Activated CD4-positive, CD25-positive, alpha-beta regulatory T cell treated with anti-CD3 and anti-CD28 coated beads, Interleukin-2, amount 50 U/mL, for 72 hours (primary cell): ENCODE measurements at regions not wholly inside any gene's neighbourhood (a gene's known extent, or its start where the extent isn't known, plus 50 kb on each side); places are given as distances from the start of the nearest gene placed in this dataset.
"Not testable (repeated sequence)": the region's sequence is repeated elsewhere in the genome, so short reads cannot be mapped to it uniquely, and the experiment has no call there.

Source experiments
- DNase-seq: peaks from one replicate; pipeline ENCODE4 v3.0.0; 2021

- DNase-seq = no peak
These were observed 167.2 kb downstream of the NDFIP2 start for GRCh38 chr13:79648191-79648590.

DNA sequence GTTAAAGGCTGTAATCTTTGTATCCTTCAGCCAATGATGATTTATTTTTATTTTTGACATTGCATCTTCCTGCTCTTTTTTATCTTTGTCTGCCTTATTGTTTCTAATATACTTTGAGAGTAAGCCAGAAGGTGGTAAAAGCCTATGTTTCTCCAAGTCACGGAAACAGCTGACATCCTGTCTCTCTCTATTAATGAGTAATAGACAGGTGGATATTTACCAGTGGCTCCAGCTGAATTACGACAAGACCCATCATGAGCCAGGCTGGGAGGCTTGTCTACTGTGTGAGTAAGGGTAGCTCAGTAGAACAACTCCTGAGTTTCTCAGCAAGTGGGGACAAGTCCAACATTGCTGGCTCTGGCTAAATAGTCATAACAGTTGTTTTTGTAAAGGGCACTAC is 166.6 kb downstream of the NDFIP2 start:
- no peak for DNase-seq

- no peak for DNase-seq
These were observed 165.9 kb downstream of the NDFIP2 start for GRCh38 chr13:79646880-79647279.

- no peak for DNase-seq
These were observed 164.6 kb downstream of the NDFIP2 start for GRCh38 chr13:79645569-79645968.

DNA sequence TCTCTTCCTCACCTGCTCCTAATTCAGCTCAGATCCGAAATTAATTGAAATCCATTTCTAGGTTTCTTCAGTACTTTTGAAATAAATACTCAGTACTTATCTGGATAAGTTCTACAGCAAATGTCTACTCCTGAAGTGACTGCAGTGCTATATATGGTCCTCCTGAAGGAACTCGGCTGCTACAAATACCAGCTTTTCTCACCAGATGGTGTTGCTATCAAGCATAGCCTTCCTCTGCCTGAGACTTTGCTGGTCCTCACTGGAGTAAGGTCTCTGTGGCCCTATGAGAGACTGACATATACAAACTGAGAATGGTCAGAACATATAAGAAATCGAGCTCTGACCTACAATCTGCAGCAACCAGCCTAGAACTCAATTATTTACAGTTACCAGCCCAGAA is 161.6 kb downstream of the NDFIP2 start:
- DNase-seq = no peak

GRCh38 chr13:79637133-79637763 is 156.3 kb downstream of the NDFIP2 start:
- no peak for DNase-seq

GRCh38 chr13:79631051-79631659 is 150.2 kb downstream of the NDFIP2 start:
- no peak for DNase-seq

GRCh38 chr13:79628463-79628862 is 147.5 kb downstream of the NDFIP2 start:
- DNase-seq = no peak

- DNase-seq = no peak
These were observed 146.0 kb downstream of the NDFIP2 start for GRCh38 chr13:79626924-79627323.

DNA sequence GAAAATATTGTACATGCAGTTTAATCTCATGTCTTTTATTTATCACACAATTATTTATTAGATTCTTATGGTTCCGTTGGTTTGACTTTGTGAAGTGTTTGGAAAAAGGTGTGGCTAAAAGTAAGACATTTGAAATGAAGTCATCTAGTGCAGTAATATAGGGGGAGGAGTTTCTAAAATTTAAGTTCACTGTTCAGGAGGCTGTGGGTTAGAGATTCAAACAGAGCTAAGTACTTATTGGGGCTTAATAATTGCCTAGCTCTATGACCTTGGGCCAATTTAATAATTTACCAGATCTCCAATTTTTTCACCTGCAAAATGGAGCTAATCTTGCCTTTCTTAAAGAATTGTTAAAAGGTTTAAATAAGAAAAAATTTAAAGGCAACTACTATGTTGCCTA is 144.6 kb downstream of the NDFIP2 start:
- DNase-seq = no peak

GRCh38 chr13:79621902-79622301 is 140.9 kb downstream of the NDFIP2 start:
- no peak for DNase-seq

DNA sequence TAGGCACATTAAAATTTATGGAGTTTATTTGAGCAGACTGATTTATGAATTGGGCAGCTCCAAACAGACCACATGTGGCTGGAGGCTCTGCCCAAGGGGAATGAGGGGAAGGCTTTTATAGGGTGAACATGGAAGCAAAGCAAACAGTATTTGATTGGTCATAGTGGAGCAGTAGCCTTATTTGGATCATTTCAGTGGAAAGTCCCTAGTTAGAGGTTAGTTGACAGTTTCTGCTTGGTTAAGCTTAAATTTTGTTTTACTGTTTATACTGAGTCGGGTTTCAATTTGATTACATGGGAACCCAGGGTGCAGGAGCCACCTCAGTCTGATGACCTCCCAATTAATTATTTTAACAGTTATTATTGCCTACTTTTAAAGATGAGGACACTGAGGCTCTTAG is 140.5 kb downstream of the NDFIP2 start:
- no peak for DNase-seq

DNA sequence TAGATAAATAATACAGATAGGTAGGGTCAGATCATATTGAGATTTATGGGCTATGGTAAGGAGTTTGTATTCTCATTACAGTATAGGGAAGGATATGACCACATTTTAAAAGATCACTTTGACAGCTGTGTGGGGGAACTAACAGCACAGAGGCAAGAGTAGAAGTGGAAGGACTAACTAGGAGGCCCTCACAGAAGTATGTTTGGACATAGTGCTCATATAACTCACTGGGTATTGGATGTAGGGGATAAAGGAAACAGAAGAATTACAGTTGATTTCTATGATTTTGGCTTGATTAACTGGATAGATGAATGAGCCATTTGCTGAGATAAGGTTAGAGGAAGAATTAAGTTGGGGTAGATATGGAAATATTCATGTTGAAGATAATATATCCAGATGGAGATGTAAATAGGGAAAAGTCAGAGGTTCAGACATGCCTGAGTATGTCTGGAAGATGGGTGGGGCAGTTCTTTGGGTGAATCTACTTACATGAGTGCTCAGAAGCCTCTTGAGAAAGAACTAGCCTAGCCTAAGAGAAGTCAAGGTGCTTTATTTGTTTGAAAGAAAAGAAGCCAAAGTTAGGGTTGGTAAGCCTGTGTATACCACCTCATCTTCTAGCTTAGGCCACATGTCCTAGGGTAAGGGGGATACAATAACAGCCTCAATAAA is 133.4 kb downstream of the NDFIP2 start:
- DNase-seq = no peak

- no peak for DNase-seq
These were observed 131.6 kb downstream of the NDFIP2 start for GRCh38 chr13:79612604-79613003.

DNA sequence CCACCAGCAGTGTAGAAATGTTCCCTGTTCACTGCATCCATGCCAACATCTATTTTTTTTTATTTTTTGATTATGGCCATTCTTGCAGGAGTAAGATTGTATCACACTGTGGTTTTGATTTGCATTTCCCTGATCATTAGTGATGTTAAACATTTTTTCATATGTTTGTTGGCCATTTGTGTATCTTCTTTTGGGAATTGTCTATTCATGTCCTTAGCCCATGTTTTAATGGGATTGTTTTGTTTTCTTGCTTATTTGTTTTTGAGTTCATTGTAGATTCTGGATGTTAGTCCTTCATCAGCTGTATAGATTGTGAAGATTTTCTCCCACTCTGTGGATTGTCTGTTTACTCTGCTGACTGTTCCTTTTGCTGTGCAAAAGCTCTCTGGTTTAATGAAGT is 126.9 kb downstream of the NDFIP2 start:
- not testable (repeated sequence) for DNase-seq
